Motor neuron (in vitro differentiated cells): ENCODE measurements at regions not wholly inside any gene's neighbourhood (a gene's known extent, or its start where the extent isn't known, plus 50 kb on each side); places are given as distances from the start of the nearest gene placed in this dataset.

Experiments used
- ATAC-seq, 8 experiments: fragments of 200-7000 bp; cut with Tn5 transposase; replicated peaks in 6 of 8; 2 replicates each; pipeline ENCODE4 v1.8.0; 2021; ENCODE audit warnings: mild to moderate bottlenecking in 8 of 8, moderate library complexity in 8 of 8
- H3K27ac ChIP-seq, 2 donors: fragments of 250-450 bp; sonication (Bioruptor Pico); 2 replicates each; pipeline ENCODE4 v1.9.0; 2021; ENCODE audit warnings: antibody characterized with exemption in 2 of 2, mild to moderate bottlenecking in 2 of 2, moderate library complexity in 1 of 2
- H3K4me1 ChIP-seq, 2 donors: fragments of 250-450 bp; sonication (Bioruptor Pico); replicated peaks in 1 of 2; 2 replicates each; pipeline ENCODE4 v1.6.1; 2021; ENCODE audit warnings: antibody characterized with exemption in 2 of 2, mild to moderate bottlenecking in 2 of 2, moderate library complexity in 1 of 2
- H3K4me3 ChIP-seq, 5 donors: fragments of 250-450 bp; sonication (Bioruptor Pico); 2 replicates each; pipeline ENCODE4 v1.9.0; 2021; ENCODE audit warnings: antibody characterized with exemption in 5 of 5, mild to moderate bottlenecking in 5 of 5, moderate library complexity in 4 of 5
- WGBS, 10 experiments: fragments of 450-650 bp; shearing (Covaris generic); methylation state at CpG; one replicate each; pipeline ENCODE4 v1.0.0; 2022; 5-methylcytosine and 5-hydroxymethylcytosine counted together
- in situ Hi-C, 9 experiments: fragments of 400-800 bp; cut with MboI; loops; one replicate each; pipeline ENCODE4 v1.15.0; 2021; ENCODE audit warnings: low sequenced_read_pairs in 9 of 9, low pct_unique_long_range_greater_than_20kb in 2 of 9; ENCODE audit not compliant: unreplicated experiment in 9 of 9

DNA sequence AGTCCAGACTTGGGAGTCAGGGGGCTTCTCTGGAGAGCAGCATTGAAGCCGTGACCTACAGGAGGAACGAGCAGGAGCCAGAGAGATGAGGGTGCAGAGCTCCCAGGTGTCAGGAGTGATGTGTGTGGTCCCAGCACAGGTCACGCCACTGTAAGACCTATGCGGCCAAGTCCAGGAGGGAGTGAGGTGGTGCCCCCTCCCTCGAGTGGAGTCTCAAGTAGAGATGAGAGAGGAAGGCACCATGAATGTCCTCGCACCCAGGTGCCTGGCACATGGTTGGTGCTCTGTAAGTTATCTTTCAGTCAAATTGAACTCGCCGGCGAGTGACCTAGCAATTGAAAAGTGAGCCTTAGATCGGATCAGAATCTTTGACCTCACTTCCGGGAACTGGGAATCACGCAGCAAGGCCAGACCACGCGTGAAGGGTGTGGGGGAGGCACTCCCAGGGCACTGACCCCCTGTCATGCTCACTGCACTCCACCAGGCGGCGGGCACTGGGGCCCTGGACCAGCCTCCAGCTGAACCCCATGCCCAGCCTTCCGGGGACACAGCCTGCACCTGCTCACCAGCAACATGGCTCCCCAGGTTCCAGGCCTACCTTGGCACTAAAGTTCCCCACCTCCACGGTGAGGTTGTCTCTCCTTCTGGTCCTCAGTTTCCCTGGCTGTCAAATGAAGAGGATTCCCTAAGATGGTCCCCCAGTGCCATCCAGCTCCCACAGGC, 127.4 kb downstream of the HMX1 start:
- whole genome bisulfite sequencing, 10 experiments, result 0 to 90% (median 50%) methylated on average over 1 to 12 of the region's 18 CpGs; no CpG with 5 or more reads in 1 of the 10 experiments
- no peak for ATAC-seq
- no peak overlapping the region for H3K4me3 ChIP-seq
- H3K27ac ChIP-seq, result no peak overlapping the region
- in situ Hi-C loops, result no loop called here
- peaks cover 2 to 9% of the 10 kb centered on the region in 2 donors for H3K4me1 ChIP-seq

GRCh38 chr4:8742546-8742945, 129.1 kb downstream of the HMX1 start:
- no peak for ATAC-seq
- Histone ChIP-seq H3K4me1 (peaks cover 2 to 9% of the 10 kb centered on the region in 2 donors), H3K27ac (no peak overlapping the region), H3K4me3 (no peak overlapping the region)
- in situ Hi-C loops, result no loop called here
- WGBS, 10 experiments, result 0 to 100% (median 40%) methylated on average over 1 to 2 of the region's 2 CpGs; no CpG with 5 or more reads in 7 of the 10 experiments

GRCh38 chr4:8741513-8742226, 130.0 kb downstream of the HMX1 start:
- ATAC-seq, result peak in 2 of 8 experiments; percentile 12 to 24
- WGBS, 10 experiments, result 17 to 90% (median 80%) methylated on average over 1 to 5 of the region's 12 CpGs; no CpG with 5 or more reads in 5 of the 10 experiments
- Histone ChIP-seq H3K4me3 (no peak overlapping the region), H3K27ac (no peak overlapping the region), H3K4me1 (peaks cover 2 to 9% of the 10 kb centered on the region in 2 donors)
- in situ Hi-C loops, result no loop called here

DNA sequence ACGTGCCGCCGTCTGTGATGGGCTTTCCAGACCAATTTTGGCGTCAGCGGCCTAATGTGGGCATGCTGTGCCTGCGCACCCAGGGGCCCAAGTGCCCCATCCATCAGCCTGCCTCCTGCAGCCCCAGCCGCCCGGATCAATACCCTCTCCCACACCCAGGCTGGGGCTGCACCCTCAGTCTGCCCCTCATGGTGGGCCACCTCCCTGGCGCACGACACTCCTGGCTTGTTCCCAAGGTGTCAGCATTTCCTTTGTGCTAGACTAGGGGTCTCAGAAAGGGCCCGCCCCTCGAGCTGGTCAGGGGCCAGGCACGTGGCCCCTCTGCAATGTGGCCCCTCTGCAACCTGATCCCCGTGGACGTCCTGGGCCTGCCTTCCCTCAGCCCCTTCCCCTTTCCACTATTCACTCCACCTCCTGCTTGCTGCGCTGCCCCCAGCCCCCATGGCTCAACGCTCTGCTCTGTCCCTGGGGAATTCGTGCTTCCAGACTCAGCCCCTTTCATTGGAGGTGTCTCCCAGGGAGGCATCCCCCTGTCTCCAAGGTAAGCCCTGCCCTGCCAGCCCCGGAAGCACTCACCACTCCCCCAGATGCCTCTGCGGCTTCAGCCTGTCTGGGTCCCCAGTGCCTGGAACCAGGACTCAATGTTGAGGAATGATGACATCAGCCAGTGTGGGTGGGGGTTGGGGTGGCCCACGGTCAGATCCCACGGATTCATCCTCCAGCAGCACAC, 130.8 kb downstream of the HMX1 start:
- in situ Hi-C loops, result no loop called here
- peak in 4 of 8 experiments; percentile 51 to 75 (median 61) for ATAC-seq
- Histone ChIP-seq H3K4me3 (no peak overlapping the region), H3K4me1 (peaks cover 2 to 9% of the 10 kb centered on the region in 2 donors), H3K27ac (no peak overlapping the region)
- 0 to 80% (median 63%) methylated on average over 1 to 3 of the region's 22 CpGs; no CpG with 5 or more reads in 4 of the 10 experiments for WGBS, 10 experiments

DNA sequence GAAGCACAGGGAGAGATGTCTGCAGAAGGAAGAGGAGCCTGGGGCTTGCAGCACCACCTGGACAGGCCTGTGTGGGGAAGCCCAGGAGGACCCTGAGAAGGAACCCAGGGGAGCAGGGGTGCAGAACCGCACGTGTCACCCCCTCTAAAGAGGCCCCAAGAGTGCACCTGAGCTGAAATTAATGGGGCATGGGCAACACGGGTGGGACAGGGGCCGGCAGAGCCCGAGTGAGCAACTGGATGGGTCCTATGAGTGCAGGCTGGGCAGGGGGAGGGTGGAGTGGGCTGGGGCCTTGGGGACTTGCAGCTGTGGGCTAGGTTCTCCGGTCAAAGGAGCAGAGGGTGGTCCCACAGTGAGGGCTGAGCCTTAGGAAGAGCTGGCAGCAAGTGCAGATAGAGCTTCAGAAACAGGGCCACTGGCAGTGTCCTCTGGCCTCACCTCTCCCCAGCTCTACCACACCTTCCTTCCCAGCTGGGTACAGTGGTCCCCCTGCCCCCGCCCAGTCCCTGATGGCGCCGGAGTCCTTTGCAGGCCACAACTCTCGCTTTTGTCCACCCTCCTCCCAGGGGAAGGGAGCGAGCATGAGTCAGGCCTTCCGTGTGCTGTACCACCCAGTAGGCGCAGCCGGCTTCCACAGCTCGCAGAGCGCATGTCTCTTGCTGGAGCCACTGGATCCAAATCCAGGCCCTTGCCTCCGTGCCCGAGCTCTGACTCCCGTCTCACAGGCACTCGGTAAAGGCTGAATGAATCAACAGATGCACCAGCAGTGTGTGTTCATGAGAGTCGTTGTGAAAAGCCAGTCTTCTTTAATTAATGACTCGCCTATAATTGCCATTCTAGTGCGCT, 131.6 kb downstream of the HMX1 start:
- peak in 2 of 8 experiments; percentile 28 to 36 for ATAC-seq
- peaks cover 0 to 5% of the 10 kb centered on the region in 2 donors for H3K4me1 ChIP-seq
- no peak overlapping the region for H3K4me3 ChIP-seq
- WGBS, 10 experiments, result 10 to 83% (median 20%) methylated on average over 1 to 6 of the region's 23 CpGs; no CpG with 5 or more reads in 3 of the 10 experiments
- H3K27ac ChIP-seq, result no peak overlapping the region
- in situ Hi-C loops, result no loop called here

GRCh38 chr4:8739317-8739716, 132.3 kb downstream of the HMX1 start:
- in situ Hi-C loops, result no loop called here
- ATAC-seq, result no peak
- Histone ChIP-seq H3K4me3 (no peak overlapping the region), H3K4me1 (peaks cover 0 to 2% of the 10 kb centered on the region in 2 donors), H3K27ac (no peak overlapping the region)
- WGBS, 10 experiments, result 17 to 100% (median 96%) methylated on average over 1 to 10 of the region's 11 CpGs; no CpG with 5 or more reads in 3 of the 10 experiments

- in situ Hi-C loops, result no loop called here
Measured at GRCh38 chr4:8738471-8738931, 133.1 kb downstream of the HMX1 start.

GRCh38 chr4:8737601-8738279, 133.9 kb downstream of the HMX1 start:
- no peak for ATAC-seq
- Histone ChIP-seq H3K27ac (no peak overlapping the region), H3K4me1 (peaks cover 0 to 2% of the 10 kb centered on the region in 2 donors), H3K4me3 (no peak overlapping the region)
- in situ Hi-C loops, result no loop called here
- WGBS, 10 experiments, result 40 to 100% (median 86%) methylated on average over 1 to 17 of the region's 23 CpGs; no CpG with 5 or more reads in 3 of the 10 experiments

More at GRCh38 chr4:8738471-8738931, 133.1 kb downstream of the HMX1 start:
- Histone ChIP-seq H3K4me3 (no peak overlapping the region), H3K4me1 (peaks cover 0 to 2% of the 10 kb centered on the region in 2 donors), H3K27ac (no peak overlapping the region)
- whole genome bisulfite sequencing, 10 experiments, result 8 to 100% (median 85%) methylated on average over 2 to 4 of the region's 15 CpGs; no CpG with 5 or more reads in 7 of the 10 experiments
- no peak for ATAC-seq

- H3K4me3 ChIP-seq, result no peak overlapping the region
- ATAC-seq, result no peak
- peaks cover 0 to 2% of the 10 kb centered on the region in 2 donors for H3K4me1 ChIP-seq
- 28 to 100% (median 63%) methylated on average over 1 to 5 of the region's 11 CpGs; no CpG with 5 or more reads in 4 of the 10 experiments for WGBS, 10 experiments
- H3K27ac ChIP-seq, result no peak overlapping the region
- in situ Hi-C loops, result no loop called here
Measured at GRCh38 chr4:8737075-8737474, 134.6 kb downstream of the HMX1 start.

- peak in 3 of 8 experiments; percentile 57 to 93 (median 73) for ATAC-seq
- peaks cover 0 to 2% of the 10 kb centered on the region in 2 donors for H3K4me1 ChIP-seq
- no peak overlapping the region for H3K27ac ChIP-seq
- no peak overlapping the region for H3K4me3 ChIP-seq
- in situ Hi-C loops, result no loop called here
- WGBS, 10 experiments, result 16 to 73% (median 59%) methylated on average over 3 to 17 of the region's 18 CpGs
Measured at GRCh38 chr4:8736090-8736825, 135.4 kb downstream of the HMX1 start.
